Uterus (tissue), 3 donors: ENCODE measurements at regions not wholly inside any gene's neighbourhood (a gene's known extent, or its start where the extent isn't known, plus 50 kb on each side); places are given as distances from the start of the nearest gene placed in this dataset.
A peak's percentile ranks its signal among the peaks of the same experiment; 100 is the strongest.

Source experiments
- DNase-seq, 2 donors: peaks; one replicate each; pipeline ENCODE4 v3.0.0-alpha.2; 2019 to 2020
- H3K27ac ChIP-seq, 2 donors: fragments of 200-600 bp; sonication (generic); 1 replicate in 1 of 2; 2 replicates in 1 of 2; pipeline ENCODE4 v1.5.1; 2016 to 2018
- H3K27me3 ChIP-seq, 2 donors: fragments of 200-600 bp; sonication (generic); one replicate each; pipeline ENCODE4 v1.5.1; 2018 to 2019; ENCODE audit warnings: control low read depth in 1 of 2
- H3K36me3 ChIP-seq, 2 donors: fragments of 200-600 bp; sonication (generic); one replicate each; pipeline ENCODE4 v1.5.1; 2019; ENCODE audit warnings: control low read depth in 1 of 2
- H3K4me1 ChIP-seq, 2 donors: fragments of 200-600 bp; sonication (generic); one replicate each; pipeline ENCODE4 v1.5.1; 2018 to 2019; ENCODE audit warnings: control low read depth in 1 of 2
- H3K4me3 ChIP-seq, 2 donors: fragments of 200-600 bp; sonication (generic); 1 replicate in 1 of 2; 2 replicates in 1 of 2; pipeline ENCODE4 v1.5.1; 2018 to 2019; ENCODE audit warnings: mild to moderate bottlenecking in 1 of 2
- H3K9me3 ChIP-seq, 2 donors: fragments of 200-600 bp; sonication (generic); one replicate each; pipeline ENCODE4 v1.5.1; 2019; ENCODE audit warnings: control low read depth in 1 of 2
- POLR2A ChIP-seq, 2 donors: fragments of 450-650 bp; IDR thresholded peaks; one replicate each; pipeline ENCODE4 v1.6.1; 2016; ENCODE audit warnings: antibody characterized with exemption in 2 of 2, mild to moderate bottlenecking in 1 of 2, moderate library complexity in 1 of 2
- intact Hi-C: fragments of 100-400 bp; cut with DNase I; formaldehyde crosslinking; loops from one replicate; pipeline ENCODE4 v1.15.1; 2023; ENCODE audit warnings: low total_unique reads
- TF ChIP-seq, protein P1 (sequence below), 4 experiments: fragments of 200-600 bp in 2 of 4; fragments of 450-650 bp in 2 of 4; sonication (generic) in 2 of 4; IDR thresholded peaks; one replicate each; pipeline ENCODE4 v1.5.1; 2016 to 2019; ENCODE audit warnings: antibody characterized with exemption in 4 of 4, mild to moderate bottlenecking in 2 of 4, moderate library complexity in 1 of 4
- donor health status: DM: yes; HTN: yes; CAD: no.

DNA sequence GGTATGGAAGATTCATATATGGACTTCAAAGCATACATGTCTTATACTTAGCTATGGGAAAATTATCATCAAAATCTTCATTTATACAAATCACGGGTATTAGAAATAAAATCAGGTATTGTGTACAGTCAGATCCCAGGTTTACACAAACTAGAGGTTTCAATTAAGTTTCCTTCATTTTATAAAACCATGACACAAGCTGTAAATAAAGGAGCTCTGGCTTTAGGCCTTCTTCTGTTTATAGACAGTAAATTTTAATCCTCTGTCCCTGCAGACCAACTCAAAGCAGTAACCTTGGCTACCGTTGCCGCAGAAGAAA lies 68.8 kb upstream of the CHD2 start:
- Histone ChIP-seq H3K27ac (peak overlapping the region; percentile 86 to 98), H3K4me1 (peaks cover 14 to 24% of the 10 kb centered on the region in 2 donors), H3K9me3 (no peaks in the 10 kb centered on the region), H3K36me3 (no peaks in the 10 kb centered on the region), H3K27me3 (no peaks in the 10 kb centered on the region), H3K4me3 (peak overlapping the region; percentile 13 to 20)
- intact Hi-C loops = loop anchor here (5.0 kb wide), 1 partner anchor 51 kb away; no protein-coding TSS in a partner anchor
- TF ChIP-seq, protein P1, sequence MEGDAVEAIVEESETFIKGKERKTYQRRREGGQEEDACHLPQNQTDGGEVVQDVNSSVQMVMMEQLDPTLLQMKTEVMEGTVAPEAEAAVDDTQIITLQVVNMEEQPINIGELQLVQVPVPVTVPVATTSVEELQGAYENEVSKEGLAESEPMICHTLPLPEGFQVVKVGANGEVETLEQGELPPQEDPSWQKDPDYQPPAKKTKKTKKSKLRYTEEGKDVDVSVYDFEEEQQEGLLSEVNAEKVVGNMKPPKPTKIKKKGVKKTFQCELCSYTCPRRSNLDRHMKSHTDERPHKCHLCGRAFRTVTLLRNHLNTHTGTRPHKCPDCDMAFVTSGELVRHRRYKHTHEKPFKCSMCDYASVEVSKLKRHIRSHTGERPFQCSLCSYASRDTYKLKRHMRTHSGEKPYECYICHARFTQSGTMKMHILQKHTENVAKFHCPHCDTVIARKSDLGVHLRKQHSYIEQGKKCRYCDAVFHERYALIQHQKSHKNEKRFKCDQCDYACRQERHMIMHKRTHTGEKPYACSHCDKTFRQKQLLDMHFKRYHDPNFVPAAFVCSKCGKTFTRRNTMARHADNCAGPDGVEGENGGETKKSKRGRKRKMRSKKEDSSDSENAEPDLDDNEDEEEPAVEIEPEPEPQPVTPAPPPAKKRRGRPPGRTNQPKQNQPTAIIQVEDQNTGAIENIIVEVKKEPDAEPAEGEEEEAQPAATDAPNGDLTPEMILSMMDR (IDR thresholded peaks at IDR 0.05) = no peak
- no peak for TF ChIP-seq POLR2A (IDR thresholded peaks at IDR 0.05)
- no peak for DNase-seq

DNA sequence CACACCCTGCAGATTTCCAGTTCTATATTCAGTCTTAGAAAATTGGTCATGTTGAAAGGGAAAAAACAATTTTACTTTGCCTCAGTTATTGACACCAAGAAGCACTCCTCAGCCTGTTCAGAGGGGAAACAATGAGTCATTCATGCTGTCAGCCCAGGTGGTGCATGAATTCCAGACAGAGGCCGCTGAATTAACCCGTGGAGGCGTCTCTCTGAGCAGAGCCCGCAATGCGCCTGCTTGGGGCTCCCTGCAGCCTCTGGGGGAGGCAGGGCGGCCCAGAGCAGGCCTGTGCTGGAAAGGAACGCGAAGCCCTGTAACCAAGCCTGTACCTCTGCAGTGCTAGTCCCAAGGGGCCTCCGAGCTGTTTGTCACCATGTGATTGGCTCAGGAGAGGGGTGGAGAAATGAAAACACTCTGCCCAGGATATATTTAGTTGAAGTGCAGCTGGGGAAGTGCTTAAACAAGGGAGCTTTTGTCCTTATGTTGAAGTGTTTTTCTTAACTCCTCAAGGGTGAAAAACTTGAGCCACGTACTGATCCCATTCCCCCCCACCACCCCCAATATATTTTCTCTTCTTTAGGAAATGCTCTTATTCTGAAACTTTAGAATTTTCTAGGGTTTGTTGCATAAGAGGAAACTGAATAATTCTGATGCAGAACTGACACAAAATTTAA lies 68.3 kb upstream of the CHD2 start:
- no peaks in the 10 kb centered on the region for H3K36me3 ChIP-seq
- TF ChIP-seq, protein P1 (IDR thresholded peaks at IDR 0.05) = peak in 1 of 4 experiments; percentile 17
- peak; percentile 83 to 95 for TF ChIP-seq POLR2A (IDR thresholded peaks at IDR 0.05)
- peak; percentile 84 to 92 for DNase-seq
- no peaks in the 10 kb centered on the region for H3K9me3 ChIP-seq
- H3K27me3 ChIP-seq = no peaks in the 10 kb centered on the region
- intact Hi-C loops = loop anchor here (5.0 kb wide), 1 partner anchor 51 kb away; no protein-coding TSS in a partner anchor
- peak overlapping the region; percentile 86 to 98 for H3K27ac ChIP-seq
- peak overlapping the region; percentile 13 to 20 for H3K4me3 ChIP-seq
- peaks cover 14 to 24% of the 10 kb centered on the region in 2 donors for H3K4me1 ChIP-seq

DNA sequence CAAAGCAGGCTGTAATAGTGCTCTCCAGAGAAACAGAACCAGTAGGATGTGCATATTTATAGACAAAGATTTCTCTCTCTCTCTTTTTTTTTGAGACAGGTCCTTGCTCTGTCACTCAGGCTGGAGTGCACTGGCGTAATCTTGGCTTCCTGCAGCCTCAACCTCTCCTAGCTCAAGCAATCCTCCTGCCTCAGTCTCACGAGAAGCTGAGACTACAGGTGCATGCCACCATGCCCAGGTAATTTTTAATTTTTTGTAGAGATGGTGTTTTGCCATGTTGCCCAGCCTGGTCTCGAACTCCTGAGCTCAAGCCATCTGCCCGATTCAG lies 67.1 kb upstream of the CHD2 start:
- Histone ChIP-seq H3K9me3 (no peaks in the 10 kb centered on the region), H3K4me1 (peaks cover 14 to 24% of the 10 kb centered on the region in 2 donors), H3K36me3 (no peaks in the 10 kb centered on the region), H3K27me3 (no peaks in the 10 kb centered on the region), H3K4me3 (no peak overlapping the region), H3K27ac (peak overlapping the region; percentile 86 to 98)
- intact Hi-C loops = loop anchor here (5.0 kb wide), 1 partner anchor 49 kb away; no protein-coding TSS in a partner anchor
- no peak for DNase-seq
- TF ChIP-seq POLR2A (IDR thresholded peaks at IDR 0.05) = no peak
- TF ChIP-seq, protein P1 (IDR thresholded peaks at IDR 0.05) = no peak

DNA sequence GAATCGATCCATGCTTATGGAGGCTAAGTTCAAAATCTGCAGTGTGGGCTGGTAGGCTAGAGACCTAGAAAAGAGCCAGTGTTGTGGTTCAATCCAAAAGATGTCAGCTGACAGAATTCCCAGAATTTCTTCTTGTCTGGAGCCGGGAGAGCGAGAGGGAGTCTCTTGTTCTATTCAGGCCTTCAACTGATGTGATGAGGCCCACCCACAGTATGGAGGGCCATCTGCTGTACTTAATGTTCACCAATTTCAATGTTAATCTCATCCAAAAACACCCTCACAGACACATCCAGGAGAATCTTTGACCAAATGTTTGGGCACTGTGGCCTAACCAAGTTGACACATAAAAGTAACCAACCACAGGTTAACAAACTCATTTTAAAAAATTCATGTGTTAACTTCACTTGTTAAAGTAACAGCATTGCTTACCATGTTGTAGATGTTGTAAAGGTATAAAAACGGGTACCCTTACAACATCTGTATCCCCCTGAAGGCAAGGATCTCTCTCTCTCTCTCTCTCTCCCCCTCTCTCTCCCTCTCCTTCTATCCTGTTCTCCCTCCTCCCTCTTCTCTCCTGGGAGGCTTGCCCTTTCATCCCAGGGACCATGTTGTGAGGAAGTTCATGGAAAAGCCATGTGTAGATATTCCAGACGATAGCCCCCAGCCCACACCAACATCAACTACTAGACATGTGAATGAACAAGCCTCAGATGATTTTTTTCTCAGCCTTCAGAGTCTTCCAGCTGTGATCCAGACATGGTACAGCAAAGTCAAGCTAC lies 66.4 kb upstream of the CHD2 start:
- Histone ChIP-seq H3K36me3 (no peaks in the 10 kb centered on the region), H3K27ac (peak overlapping the region; percentile 86 to 98), H3K9me3 (no peaks in the 10 kb centered on the region), H3K4me1 (peaks cover 14 to 24% of the 10 kb centered on the region in 2 donors), H3K4me3 (no peak overlapping the region), H3K27me3 (no peaks in the 10 kb centered on the region)
- TF ChIP-seq POLR2A (IDR thresholded peaks at IDR 0.05) = no peak
- TF ChIP-seq, protein P1 (IDR thresholded peaks at IDR 0.05) = no peak
- no peak for DNase-seq
- intact Hi-C loops = loop anchor here (5.0 kb wide), 1 partner anchor 49 kb away; no protein-coding TSS in a partner anchor

DNA sequence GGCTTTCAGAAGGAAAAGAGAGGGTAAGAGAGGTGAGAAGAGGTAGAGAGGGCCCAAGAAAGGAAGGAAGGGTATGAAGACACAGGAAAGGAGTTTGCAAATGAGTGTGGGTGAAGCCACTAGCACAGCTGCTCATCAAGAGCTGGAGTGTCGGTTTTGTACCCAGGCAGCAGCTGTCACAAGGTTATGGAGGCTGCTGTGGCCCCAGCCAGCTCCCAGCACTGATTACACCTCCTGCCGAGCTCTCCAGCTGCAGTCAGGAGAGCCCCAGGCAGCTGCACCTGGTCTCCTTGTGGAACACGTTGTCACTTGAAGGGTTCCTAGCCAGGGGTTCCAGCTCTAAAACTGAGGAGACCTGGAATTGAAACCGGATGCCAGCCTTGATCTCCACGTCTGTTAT lies 60.4 kb upstream of the CHD2 start:
- TF ChIP-seq, protein P1 (IDR thresholded peaks at IDR 0.05) = no peak
- TF ChIP-seq POLR2A (IDR thresholded peaks at IDR 0.05) = no peak
- Histone ChIP-seq H3K4me3 (no peak overlapping the region), H3K27ac (no peak overlapping the region), H3K36me3 (no peaks in the 10 kb centered on the region), H3K4me1 (no peaks in the 10 kb centered on the region), H3K9me3 (no peaks in the 10 kb centered on the region), H3K27me3 (no peaks in the 10 kb centered on the region)
- intact Hi-C loops = no loop called here
- no peak for DNase-seq
